HG03280 (cell line): ENCODE measurements at regions not wholly inside any gene's neighbourhood (a gene's known extent, or its start where the extent isn't known, plus 50 kb on each side); places are given as distances from the start of the nearest gene placed in this dataset.
"Not testable (repeated sequence)": the region's sequence is repeated elsewhere in the genome, so short reads cannot be mapped to it uniquely, and the experiment has no call there.

Experiments used
- ATAC-seq: cut with Tn5 transposase; IDR thresholded peaks from one replicate; pipeline ENCODE4 v1.9.1; 2021; ENCODE audit warnings: mild to moderate bottlenecking, moderate library complexity; ENCODE audit not compliant: unreplicated experiment

GRCh38 chrX:122135070-122135469 lies 1049.0 kb upstream of the GRIA3 start:
- no peak for ATAC-seq

GRCh38 chrX:122140219-122140618 lies 1043.9 kb upstream of the GRIA3 start:
- ATAC-seq, result not testable (repeated sequence)

GRCh38 chrX:122154019-122154418 lies 1030.1 kb upstream of the GRIA3 start:
- no peak for ATAC-seq

GRCh38 chrX:122168241-122168640 lies 1015.8 kb upstream of the GRIA3 start:
- no peak for ATAC-seq

GRCh38 chrX:122184791-122185190 lies 999.3 kb upstream of the GRIA3 start:
- no peak for ATAC-seq

- ATAC-seq, result no peak
These were observed 996.9 kb upstream of the GRIA3 start for GRCh38 chrX:122187069-122187713.

- no peak for ATAC-seq
These were observed 995.3 kb upstream of the GRIA3 start for GRCh38 chrX:122188751-122189150.

- ATAC-seq, result no peak
These were observed 987.7 kb upstream of the GRIA3 start for GRCh38 chrX:122196343-122196742.

GRCh38 chrX:122203399-122203798 lies 980.7 kb upstream of the GRIA3 start:
- ATAC-seq, result no peak

- ATAC-seq, result no peak
These were observed 965.4 kb upstream of the GRIA3 start for GRCh38 chrX:122218666-122219065.

- no peak for ATAC-seq
These were observed 964.9 kb upstream of the GRIA3 start for GRCh38 chrX:122219226-122219625.

GRCh38 chrX:122219735-122220134 lies 964.3 kb upstream of the GRIA3 start:
- no peak for ATAC-seq

GRCh38 chrX:122220644-122221373 lies 963.3 kb upstream of the GRIA3 start:
- ATAC-seq, result no peak

GRCh38 chrX:122221810-122222209 lies 962.3 kb upstream of the GRIA3 start:
- not testable (repeated sequence) for ATAC-seq

- not testable (repeated sequence) for ATAC-seq
These were observed 959.9 kb upstream of the GRIA3 start for GRCh38 chrX:122224137-122224536.

GRCh38 chrX:122238801-122239200 lies 945.3 kb upstream of the GRIA3 start:
- no peak for ATAC-seq

- no peak for ATAC-seq
These were observed 942.1 kb upstream of the GRIA3 start for GRCh38 chrX:122241959-122242358.

- no peak for ATAC-seq
These were observed 940.0 kb upstream of the GRIA3 start for GRCh38 chrX:122244080-122244479.

GRCh38 chrX:122245175-122245574 lies 938.9 kb upstream of the GRIA3 start:
- ATAC-seq, result no peak

- no peak for ATAC-seq
These were observed 938.1 kb upstream of the GRIA3 start for GRCh38 chrX:122245943-122246342.

- no peak for ATAC-seq
These were observed 937.1 kb upstream of the GRIA3 start for GRCh38 chrX:122246937-122247336.

GRCh38 chrX:122248681-122249080 lies 935.4 kb upstream of the GRIA3 start:
- ATAC-seq, result no peak

GRCh38 chrX:122252454-122252853 lies 931.6 kb upstream of the GRIA3 start:
- no peak for ATAC-seq
